Loucy (cell line): ENCODE measurements at regions not wholly inside any gene's neighbourhood (a gene's known extent, or its start where the extent isn't known, plus 50 kb on each side); places are given as distances from the start of the nearest gene placed in this dataset.

Experiments
- EZH2phosphoT487 ChIP-seq: fragments of 200-600 bp; IDR thresholded peaks from 2 replicates; pipeline ENCODE4 v1.6.1; 2018; ENCODE audit warnings: antibody characterized with exemption, mild to moderate bottlenecking, moderate library complexity, borderline replicate concordance
- TF ChIP-seq, protein P1 (sequence below): fragments of 200-600 bp; sonication (generic); conservative IDR thresholded peaks from 2 replicates; pipeline ENCODE4 v1.5.1; 2014; ENCODE audit warnings: mild to moderate bottlenecking, antibody characterized with exemption, low read length

DNA sequence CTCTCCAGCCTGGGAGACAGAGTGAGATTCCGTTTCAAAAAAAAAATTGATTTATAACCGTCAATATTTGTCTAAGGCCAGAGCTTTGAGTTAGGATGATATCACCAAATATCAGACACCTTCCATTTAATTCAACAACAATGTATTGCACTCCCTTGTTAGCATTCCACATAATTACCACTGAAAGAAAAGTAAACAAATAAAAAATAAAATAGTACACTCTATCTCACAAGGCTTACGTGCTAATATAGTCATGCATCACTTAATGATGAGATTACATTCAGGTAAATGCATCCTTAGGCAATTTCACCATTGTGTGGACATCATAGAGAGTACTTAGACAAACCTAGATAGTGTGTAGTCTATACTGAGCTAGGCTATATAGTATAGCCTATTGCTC lies 127.6 kb upstream of the RHOBTB1 start:
- TF ChIP-seq, protein P1, sequence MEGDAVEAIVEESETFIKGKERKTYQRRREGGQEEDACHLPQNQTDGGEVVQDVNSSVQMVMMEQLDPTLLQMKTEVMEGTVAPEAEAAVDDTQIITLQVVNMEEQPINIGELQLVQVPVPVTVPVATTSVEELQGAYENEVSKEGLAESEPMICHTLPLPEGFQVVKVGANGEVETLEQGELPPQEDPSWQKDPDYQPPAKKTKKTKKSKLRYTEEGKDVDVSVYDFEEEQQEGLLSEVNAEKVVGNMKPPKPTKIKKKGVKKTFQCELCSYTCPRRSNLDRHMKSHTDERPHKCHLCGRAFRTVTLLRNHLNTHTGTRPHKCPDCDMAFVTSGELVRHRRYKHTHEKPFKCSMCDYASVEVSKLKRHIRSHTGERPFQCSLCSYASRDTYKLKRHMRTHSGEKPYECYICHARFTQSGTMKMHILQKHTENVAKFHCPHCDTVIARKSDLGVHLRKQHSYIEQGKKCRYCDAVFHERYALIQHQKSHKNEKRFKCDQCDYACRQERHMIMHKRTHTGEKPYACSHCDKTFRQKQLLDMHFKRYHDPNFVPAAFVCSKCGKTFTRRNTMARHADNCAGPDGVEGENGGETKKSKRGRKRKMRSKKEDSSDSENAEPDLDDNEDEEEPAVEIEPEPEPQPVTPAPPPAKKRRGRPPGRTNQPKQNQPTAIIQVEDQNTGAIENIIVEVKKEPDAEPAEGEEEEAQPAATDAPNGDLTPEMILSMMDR: no peak
- TF ChIP-seq EZH2phosphoT487: no peak
